Sciatic nerve (tissue), 2 donors: ENCODE measurements at regions not wholly inside any gene's neighbourhood (a gene's known extent, or its start where the extent isn't known, plus 50 kb on each side); places are given as distances from the start of the nearest gene placed in this dataset.

Source experiments
- ATAC-seq: fragments of 200-7000 bp; cut with Tn5 transposase; one replicate; pipeline ENCODE4 v1.9.1; 2020; ENCODE audit warnings: mild to moderate bottlenecking, moderate library complexity
- DNase-seq: peaks from one replicate; pipeline ENCODE4 v3.0.0-alpha.2; 2020; ENCODE audit warnings: low spot score
- intact Hi-C: fragments of 100-400 bp; cut with DNase I; formaldehyde crosslinking; loops from one replicate; pipeline ENCODE4 v1.14.2; 2022
- donor health status: DM: no; HTN: no; CAD: no.
- donor health status: DM: no; HTN: no; CAD: no.

- no peak for ATAC-seq
- intact Hi-C loops: no loop called here
- DNase-seq: no peak
Measured at GRCh38 chr22:49476176-49476575, 351.5 kb downstream of the BRD1 start.

GRCh38 chr22:49475253-49475652 lies 352.4 kb downstream of the BRD1 start:
- no peak for ATAC-seq
- intact Hi-C loops: no loop called here

DNA sequence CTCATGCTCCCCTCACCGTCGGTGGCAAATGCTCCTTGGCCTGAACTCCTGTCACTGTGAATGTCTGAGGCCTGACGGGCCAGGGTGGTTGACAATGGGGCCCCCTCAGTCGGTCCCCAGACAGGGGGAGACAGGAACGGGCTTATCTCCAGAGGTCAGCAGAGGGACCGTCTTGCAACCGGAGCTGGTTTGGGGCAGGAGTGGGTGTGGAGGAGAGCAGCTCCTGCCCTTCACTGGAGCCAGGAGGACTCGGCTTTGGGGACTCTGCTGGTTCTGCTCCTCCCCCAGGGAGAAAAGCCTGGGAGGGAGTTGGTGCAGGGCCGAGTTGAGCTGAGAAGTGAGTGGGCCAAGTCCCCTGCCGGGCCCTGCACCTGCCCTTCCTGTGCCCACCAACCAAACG lies 354.4 kb downstream of the BRD1 start:
- no peak for DNase-seq
- no peak for ATAC-seq
- intact Hi-C loops: no loop called here

More at GRCh38 chr22:49475253-49475652, 352.4 kb downstream of the BRD1 start:
- DNase-seq: no peak

DNA sequence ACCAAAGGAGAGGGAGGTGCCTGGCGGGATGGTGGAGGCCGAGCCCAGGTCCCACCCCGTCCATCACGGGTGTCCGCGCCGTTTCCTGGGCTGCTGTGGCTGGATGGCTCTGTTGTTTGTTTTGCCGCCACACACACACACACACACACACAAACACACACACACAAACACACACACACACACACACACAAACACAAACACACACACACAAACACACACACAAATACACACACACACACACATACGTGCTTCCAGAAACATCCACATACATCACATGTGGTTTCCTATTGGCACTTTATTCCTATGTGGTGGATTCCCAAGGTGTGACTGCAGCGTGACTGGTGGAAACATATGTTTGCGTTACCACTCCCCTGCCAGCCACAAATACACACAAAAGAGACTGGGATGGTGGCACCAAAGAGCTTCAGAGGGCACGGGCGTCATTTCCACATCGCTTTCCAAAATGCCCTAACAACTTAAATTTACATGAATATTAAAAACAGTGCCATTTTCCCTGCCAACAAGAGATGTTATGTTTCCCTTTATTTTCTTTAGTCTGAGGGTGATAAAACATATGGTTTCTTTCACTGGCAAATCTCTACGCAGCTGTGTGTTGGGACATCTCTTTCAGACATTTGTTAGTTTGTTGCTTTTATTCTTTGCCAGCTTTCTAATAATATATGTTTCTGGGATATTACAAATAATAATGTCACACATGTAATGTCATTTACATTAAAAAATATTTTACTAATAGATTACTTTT lies 356.8 kb downstream of the BRD1 start:
- no peak for ATAC-seq
- intact Hi-C loops: no loop called here
- DNase-seq: no peak

DNA sequence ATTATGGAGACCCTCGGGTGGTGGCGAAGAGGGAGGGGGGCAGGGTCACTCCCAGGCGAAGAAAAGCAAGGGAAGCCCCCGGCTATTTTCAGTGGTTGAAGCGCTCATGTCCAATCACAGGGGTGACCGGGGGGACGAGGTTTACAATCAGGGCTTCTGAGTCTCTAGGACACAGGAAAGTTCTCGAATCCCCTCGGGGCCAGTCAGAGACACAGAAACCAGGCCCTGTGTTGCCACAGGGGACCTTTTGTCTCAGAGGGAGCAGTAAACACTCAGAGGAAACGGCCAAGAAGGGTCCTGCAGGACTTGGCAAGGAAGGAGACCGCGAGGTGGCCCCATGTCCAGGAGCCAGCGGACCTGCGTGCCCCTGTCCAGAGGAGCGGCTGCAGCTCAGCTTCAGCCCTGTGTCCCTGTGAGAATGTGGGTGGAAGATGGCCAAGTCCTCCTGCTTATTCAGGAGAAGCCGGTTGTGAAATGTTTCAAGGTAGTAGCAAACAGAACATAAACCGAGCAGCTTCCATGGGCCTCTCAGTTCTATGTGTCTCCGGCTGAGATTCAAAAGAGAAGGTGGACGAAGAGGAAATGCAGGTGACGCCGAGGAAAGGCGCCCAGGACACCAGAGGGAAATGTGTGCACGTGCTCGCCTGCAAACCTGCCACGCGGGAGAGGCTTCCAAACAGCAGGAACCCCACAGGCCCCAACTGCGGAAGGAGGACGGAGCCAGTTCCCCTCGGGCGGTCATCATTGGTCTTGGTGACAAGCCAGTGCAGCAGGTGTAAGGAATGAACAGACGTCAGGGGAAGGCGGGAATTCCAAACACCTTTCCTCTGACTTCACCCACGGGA lies 357.6 kb downstream of the BRD1 start:
- intact Hi-C loops: no loop called here

DNA sequence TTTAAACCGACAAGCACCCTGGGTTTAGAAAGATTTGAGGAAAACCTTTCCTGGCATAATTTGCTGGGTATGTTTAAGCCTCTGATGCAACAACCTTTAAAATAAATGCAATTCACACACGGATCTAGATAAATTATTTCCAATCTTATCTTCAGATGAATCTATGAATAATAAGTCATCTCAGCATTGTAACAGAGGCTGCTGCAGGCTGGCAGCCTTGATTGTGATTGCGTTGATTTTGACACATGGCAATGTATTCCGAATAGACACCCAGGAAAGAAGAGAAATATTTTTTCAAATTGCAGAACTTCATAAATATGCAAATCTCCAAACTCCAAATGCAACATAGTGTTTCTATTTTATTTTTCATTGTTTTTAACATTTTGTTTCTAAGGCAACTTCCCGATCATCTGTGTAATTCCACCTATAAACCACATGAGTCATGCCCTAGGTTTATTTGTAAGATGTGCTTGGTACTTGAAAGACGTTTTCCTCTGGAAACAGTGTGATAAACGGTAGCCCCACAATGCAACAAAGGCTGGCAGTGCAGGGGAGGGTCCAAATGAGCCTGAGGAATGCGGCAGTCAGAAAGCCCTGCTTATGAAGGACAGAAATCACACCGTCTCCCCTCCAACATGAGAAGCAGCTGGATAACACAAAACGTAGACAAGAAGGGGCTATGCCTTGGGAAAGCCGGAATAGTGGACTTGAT lies 359.0 kb downstream of the BRD1 start:
- no peak for DNase-seq
- no peak for ATAC-seq
- intact Hi-C loops: no loop called here

More for the DNA sequence above, 357.6 kb downstream of the BRD1 start:
- DNase-seq (no peak), ATAC-seq (no peak)

GRCh38 chr22:49466878-49467595 lies 360.6 kb downstream of the BRD1 start:
- intact Hi-C loops: no loop called here
- no peak for ATAC-seq
- no peak for DNase-seq

DNA sequence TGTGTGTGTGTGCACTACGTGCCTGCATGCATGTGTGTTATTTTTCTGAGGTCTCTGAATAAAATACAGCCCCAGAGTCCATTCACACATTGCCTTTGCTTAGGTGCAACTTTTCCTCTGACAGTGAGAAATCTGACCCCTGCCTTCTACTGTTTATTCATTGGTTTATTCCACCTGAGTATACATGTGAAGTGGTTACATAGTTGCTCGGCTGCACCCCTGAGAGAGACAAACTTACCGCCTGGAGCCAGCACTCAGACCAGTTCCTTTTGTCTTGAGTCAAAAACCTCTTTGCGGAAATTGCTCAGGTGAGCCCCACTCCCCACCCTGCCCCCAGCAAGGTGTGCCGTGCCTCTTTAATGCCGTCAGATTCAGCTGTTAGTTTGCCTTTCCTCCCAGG lies 363.6 kb downstream of the BRD1 start:
- intact Hi-C loops: no loop called here
- ATAC-seq (no peak), DNase-seq (no peak)

DNA sequence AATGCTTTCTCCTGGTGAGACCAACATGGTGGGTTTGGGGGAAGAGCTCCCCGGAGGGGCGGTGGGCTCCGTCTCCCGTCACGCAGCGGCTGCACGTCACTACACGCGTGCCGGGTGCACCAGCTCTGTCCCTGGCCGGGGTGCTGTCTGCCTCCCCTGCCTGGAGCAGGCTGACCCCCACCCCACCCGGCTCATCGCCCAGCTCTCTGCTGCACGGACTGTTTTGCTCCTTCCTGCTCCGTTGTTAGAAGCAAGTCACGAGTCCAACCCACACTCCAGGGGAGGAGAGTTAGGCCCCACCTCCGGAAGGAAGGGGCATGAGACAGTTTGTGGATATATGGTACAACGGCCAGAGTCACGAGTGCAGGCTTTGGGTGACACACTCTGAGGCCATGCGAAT lies 364.9 kb downstream of the BRD1 start:
- ATAC-seq (no peak), DNase-seq (no peak)
- intact Hi-C loops: no loop called here

DNA sequence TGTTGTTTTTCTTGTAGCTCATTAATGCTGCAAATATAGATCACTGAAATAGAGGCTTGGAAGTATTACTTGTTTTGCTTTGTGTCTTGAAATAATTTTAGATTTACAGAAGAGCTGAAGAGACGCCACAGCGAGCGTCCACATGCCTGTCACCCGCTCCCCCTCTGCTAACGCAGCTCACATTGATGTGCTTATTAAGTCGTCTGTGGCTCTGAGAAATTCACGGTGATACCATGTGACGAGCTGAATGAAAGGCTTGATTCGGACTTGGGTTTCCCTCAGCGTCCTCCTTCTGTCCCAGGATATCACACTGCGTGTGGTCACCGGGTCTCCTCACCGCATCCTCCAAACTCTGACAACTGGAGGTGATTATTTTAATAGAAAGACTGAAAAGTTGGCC lies 365.4 kb downstream of the BRD1 start:
- intact Hi-C loops: no loop called here
- DNase-seq (no peak), ATAC-seq (no peak)

- ATAC-seq: no peak
- no peak for DNase-seq
- intact Hi-C loops: no loop called here
Measured at GRCh38 chr22:49461674-49462073, 366.0 kb downstream of the BRD1 start.

DNA sequence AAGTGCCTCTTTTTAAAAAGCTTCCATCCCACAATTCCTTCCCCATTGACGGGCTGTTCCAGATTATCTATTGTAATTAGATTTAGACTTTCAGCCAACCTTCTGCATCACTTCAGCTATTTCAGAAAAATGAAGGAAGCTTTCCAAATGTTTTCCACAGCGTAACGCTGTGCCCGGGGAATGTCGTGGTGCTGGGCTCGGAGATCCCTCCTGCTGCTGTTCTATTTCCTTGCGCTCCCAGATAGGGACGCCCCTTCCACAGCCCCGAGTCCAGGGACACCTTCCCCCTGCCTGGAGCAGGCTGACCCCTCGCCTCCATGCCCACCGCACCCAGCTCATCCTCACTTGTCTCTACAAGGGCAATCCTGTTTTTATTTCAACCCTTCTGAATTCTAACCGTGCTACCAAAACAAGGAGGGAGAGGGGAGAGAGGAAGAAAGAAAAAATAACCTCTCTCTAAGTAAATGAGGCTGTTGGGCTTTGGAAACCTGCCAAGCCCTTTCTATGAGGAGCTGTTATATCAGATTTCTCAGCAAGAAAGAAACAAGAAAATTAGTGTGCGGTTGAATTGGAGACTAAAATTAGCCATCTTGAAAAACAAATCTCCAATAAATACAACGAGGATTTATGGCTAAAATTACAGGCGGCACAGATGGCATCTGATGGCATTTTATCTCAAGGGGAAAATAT lies 366.9 kb downstream of the BRD1 start:
- DNase-seq (no peak), ATAC-seq (no peak)

GRCh38 chr22:49460091-49460490 lies 367.6 kb downstream of the BRD1 start:
- no peak for ATAC-seq
- no peak for DNase-seq
- intact Hi-C loops: no loop called here

More for the DNA sequence above, 366.9 kb downstream of the BRD1 start:
- intact Hi-C loops: no loop called here

DNA sequence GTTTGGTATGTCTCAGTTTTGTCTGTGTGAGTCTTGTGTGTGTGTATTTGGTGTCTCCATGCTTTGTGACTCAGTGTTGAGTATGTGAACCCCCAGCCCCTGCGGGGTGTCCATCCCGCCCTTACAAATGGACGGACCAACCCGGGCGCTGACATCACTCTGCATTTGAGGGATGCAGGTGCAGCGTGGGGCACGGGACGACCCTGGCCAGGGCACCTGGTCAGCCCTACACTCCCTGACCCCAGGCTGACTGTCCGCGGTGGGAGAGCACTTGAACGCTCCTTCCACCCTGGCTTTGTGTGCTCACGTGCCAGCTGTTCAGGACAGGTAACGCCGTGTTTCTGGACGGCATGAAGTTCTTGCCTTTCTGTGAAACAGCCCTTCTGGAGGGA lies 369.0 kb downstream of the BRD1 start:
- ATAC-seq (no peak), DNase-seq (no peak)
- intact Hi-C loops: no loop called here

- ATAC-seq: no peak
- intact Hi-C loops: no loop called here
- DNase-seq: no peak
Measured at GRCh38 chr22:49457946-49458707, 369.5 kb downstream of the BRD1 start.

DNA sequence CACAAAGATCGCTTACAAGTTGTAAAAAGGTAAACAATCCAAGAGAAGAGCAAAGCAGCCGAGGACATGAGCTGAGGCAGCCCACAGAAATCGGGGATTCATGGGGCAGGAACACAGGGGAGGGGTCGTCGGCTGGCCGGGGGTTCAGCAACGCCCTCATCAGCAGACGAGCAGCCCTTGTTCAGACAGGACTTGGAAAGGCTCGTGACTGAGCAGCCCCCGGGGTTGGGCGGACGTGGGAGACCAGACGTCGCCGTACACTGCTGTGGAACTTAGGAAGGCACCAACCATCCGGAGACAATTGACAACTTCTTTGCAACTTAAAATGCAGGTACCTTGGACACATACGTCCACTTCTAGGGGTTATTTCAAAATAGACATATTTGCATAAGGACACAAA lies 370.5 kb downstream of the BRD1 start:
- no peak for DNase-seq
- intact Hi-C loops: no loop called here
- no peak for ATAC-seq

- intact Hi-C loops: no loop called here
- no peak for ATAC-seq
- no peak for DNase-seq
Measured at GRCh38 chr22:49455595-49455994, 372.1 kb downstream of the BRD1 start.

GRCh38 chr22:49454726-49455125 lies 372.9 kb downstream of the BRD1 start:
- DNase-seq (no peak), ATAC-seq (no peak)
- intact Hi-C loops: no loop called here
